Limb (tissue), 2 donors: ENCODE measurements at regions not wholly inside any gene's neighbourhood (a gene's known extent, or its start where the extent isn't known, plus 50 kb on each side); places are given as distances from the start of the nearest gene placed in this dataset.

Source experiments
- DNase-seq, 2 donors: peaks; one replicate each; pipeline ENCODE4 v3.0.0-alpha.2; 2016; ENCODE audit errors: extremely low spot score in 2 of 2

- DNase-seq = no peak
These were observed 93.0 kb upstream of the LPP start for GRCh38 chr3:188060840-188061544.

DNA sequence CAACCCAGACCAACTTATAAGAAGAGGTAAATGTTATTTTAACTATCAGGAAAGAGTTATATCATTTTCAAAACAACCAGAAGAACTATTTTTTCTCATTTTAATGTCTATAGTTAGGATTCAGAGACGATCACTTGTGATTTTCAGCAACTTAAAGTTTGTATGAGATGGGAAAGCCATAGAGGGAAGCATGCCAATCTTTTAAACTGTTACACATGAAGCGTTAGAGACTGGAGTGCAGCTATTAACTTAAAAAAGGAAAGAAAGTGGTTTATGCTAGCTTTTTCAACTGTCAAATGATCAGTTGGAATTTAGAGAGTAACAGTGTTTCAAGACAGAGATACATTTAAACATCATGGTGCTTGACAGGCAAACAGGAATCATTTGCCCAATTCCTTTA is 91.7 kb upstream of the LPP start:
- peak in 1 of 2 donors; percentile 38 for DNase-seq

GRCh38 chr3:188064831-188065493 is 89.0 kb upstream of the LPP start:
- no peak for DNase-seq

DNA sequence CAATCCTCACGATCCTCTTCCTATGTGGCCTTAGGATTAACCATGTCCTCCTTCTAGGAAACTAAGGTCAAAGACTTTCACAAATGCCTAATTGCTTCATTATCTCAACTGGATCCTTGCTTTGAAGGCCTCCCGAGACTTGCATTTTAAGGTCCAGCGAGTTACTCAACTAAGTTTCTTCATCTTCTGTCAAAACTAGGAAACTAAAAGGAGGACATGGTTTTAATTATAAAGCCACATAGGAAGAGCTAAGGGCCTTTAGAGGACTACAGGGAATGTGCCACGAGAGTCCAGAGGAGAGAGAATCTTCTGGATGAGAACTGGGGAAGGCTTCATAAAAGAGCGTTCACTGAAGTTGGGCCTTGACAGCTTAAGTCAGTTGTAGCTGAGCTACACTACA is 87.8 kb upstream of the LPP start:
- no peak for DNase-seq

GRCh38 chr3:188067932-188068331 is 86.0 kb upstream of the LPP start:
- DNase-seq = no peak

- DNase-seq = no peak
These were observed 85.6 kb upstream of the LPP start for GRCh38 chr3:188068342-188068741.

DNA sequence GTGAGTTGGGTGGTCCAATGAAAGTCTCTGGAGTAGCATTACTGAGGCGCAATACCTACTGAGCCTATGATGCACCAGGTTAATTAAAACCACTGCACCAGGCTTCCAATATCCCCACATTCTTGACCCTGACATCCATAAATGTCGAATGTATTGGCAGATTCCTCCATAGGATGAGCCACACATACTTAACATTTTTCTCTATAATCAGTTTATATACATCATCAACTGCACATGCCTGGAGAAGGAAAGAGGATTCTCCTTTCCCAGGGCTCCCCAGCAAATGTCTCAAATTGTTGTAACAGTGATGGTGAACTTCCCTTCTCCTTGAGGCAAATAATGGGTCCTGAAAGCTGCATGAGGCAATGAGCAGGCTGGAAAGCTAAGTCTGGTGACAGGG is 82.3 kb upstream of the LPP start:
- no peak for DNase-seq

- no peak for DNase-seq
These were observed 77.8 kb upstream of the LPP start for GRCh38 chr3:188076176-188076575.

DNA sequence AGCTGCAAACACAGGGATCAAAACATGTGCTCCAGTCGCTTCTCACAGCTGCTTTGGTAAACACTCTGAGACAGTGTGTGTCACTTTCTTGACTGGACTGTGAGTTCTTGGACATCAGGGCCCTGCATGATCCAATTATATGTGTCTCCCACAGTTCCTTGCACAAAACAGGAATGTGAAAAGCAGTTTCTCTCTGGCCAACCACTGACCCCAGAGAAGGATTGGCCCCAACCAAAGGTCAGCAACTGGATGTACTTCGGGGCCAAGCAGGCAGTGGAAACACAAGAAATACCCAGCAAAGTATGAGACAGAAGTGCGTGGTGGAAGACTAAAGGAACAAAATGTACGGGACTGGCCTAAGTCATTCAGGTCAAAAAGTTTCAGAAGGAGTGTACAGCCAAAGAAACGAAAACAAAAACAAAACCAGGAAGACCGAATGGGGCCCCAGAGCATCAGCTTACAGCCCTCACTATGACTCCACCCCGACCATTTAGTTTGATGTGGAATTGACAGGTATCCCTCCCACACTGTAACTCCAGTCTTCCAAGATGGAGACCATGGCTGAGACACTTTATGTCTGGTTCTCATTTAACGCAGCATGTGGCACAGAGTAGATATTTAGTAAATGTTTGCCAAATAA is 76.7 kb upstream of the LPP start:
- DNase-seq = no peak

DNA sequence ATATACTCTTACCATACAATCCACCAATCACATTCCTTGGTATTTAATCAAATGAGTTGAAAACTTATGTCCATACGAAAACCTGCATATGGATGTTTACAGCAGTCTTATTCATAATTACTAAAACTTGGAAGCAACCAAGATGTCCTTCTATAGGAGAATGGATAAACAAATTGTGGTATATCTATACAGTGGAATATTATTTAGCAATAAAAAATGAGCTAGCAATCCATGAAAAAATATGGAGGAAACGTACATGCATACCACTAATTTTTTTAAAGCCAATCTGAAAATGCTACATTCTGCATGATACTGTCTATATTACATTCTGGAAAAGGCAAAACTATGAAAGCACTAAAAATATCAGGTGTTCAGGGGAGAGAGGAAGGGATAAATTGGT is 73.9 kb upstream of the LPP start:
- DNase-seq = no peak

DNA sequence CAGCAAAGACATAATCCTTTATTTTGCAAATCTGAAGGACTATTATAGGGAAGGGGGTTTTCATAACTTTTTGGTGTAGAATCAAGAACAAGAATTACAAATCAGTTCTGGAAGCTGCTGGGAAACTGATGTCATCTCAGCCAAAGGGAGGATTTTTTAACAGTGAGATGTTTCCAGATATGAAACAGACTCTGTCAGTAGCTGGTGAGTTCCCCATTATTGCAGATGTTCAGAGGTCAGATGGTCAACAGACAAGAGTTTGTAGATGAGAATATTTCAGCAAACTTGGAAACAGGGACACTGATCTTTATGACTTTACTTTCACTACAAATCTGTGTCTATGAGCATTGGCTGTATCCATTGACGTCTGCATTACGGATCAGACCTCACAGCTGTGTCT is 71.9 kb upstream of the LPP start:
- no peak for DNase-seq

DNA sequence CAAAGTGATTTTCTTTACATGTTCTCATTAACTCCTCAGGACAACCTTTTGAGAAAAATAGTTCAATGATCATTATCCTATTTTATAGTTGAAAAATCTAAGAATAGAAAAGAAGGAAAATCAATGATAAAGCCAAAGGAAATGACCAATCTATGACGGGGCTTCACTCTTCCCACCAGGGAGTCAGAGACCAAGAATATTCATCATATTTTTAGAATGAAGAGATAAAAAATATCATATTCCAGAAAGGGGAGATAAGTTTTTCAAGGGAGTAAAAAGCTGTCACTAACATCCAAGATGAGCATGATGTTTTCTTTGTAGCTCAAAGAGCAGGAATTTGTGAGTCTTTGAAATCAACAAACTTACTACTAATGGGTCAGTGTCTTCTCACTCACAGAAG is 71.5 kb upstream of the LPP start:
- no peak for DNase-seq

DNA sequence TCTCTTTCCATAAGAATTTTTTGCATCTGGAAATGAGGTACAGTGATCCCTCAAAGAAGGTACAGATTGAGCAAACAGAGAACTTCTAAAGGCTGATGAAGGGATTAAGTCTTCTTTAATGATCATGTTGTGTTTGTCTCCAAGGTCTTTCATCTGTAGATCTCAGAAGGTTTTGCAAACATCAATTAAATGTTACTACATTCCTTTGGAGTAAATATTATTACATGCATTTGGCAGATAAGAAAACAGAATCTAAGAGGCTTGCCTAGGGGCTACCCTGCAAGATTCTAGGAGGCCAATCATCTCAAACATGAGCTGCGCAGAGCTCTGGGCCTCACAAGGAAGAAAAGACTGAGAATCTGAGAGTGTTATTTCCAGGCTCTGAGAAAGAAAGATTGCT is 70.9 kb upstream of the LPP start:
- no peak for DNase-seq

DNA sequence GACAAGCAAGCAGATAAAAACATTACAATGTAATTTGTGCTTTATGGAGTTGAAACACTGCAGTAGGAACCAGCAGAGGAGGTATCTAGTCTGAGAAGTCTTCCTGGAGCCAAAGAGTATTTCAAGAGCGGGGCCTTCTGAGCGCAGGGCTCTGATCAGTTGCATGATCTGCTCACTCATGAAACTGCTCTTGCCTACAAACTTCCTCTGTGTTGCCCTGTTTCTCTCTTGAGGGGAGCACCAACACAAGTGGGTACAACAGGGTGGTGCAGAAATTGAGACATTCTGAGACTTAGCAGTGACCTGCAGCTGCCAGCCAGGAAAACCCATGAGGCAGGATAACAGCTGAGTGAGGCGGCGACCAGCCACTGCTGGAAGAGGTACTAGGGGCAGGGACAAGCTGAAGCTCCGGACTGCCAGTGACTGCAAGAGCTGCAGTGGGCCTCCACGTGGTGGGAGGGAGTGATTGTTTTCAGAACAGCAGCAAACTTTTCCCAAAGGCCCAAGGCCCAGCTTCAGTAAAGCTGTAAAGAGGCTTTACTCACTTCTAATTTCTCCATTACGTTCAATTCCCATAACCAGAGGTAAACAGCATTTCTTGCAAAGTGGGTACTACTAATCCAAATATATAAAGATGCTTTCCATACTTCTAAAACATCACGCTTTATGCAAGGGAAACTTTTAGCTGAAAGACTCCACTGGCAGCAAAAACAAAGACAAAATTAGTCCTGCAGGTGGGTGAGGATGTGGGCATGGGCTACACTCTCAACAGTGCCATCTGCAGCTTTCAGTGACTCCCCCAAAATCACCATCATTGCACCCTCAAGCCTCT is 69.0 kb upstream of the LPP start:
- DNase-seq = no peak

- DNase-seq = no peak
These were observed 68.1 kb upstream of the LPP start for GRCh38 chr3:188085584-188086560.

GRCh38 chr3:188088948-188089685 is 64.8 kb upstream of the LPP start:
- no peak for DNase-seq

GRCh38 chr3:188090620-188091309 is 63.2 kb upstream of the LPP start:
- no peak for DNase-seq

DNA sequence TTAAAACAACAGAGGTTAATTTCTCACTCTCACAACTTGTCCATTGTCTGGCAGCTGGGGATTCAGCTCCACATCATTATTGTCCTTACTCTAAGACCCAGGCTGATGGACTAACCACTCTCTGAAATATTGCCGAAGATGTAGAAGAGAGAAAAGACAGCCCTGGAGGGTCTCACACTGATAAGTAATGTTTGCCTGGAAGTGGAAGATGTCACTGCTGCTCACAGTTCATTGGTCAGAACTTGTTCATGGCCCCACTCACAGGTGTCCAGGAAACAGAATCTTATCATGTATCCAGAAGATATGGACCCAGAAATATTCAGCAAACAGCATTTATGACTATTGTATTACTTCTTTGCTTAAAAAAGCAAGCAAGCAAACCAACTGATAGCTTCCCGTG is 62.2 kb upstream of the LPP start:
- DNase-seq = no peak

DNA sequence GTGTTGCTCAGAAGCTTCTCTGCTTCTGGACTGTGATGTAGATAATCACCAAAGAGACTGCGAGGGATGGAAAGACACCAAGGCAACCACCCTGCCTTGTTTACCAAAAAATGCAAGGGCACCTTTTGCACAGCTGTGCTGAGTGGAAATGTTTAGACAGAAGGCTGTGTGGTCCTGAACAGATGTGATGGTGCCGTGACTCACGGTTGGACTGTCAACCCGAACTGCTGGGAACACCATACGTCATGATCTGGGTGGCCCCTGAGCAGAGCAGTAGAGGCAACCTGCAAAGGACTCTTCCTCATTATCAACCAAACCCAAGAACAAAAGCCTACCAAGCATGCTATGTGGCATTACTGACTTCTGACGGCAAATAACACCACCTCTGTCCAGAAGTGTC is 61.3 kb upstream of the LPP start:
- no peak for DNase-seq

GRCh38 chr3:188095431-188095830 is 58.5 kb upstream of the LPP start:
- no peak for DNase-seq
